Adrenal gland (tissue), 5 donors: ENCODE measurements at regions not wholly inside any gene's neighbourhood (a gene's known extent, or its start where the extent isn't known, plus 50 kb on each side); places are given as distances from the start of the nearest gene placed in this dataset.

Source experiments
- POLR2A ChIP-seq, 2 donors: fragments of 450-650 bp; IDR thresholded peaks; one replicate each; pipeline ENCODE4 v1.6.1; 2017; ENCODE audit warnings: antibody characterized with exemption in 2 of 2, mild to moderate bottlenecking in 2 of 2, moderate library complexity in 1 of 2
- TF ChIP-seq, protein P1 (sequence below), 6 experiments: fragments of 450-650 bp in 4 of 6; fragments of 200-600 bp in 2 of 6; sonication (generic) in 1 of 6; IDR thresholded peaks; 1 replicate in 5 of 6; 2 replicates in 1 of 6; pipeline versions ENCODE4 v1.5.1 to v1.8.0; 2016 to 2021; ENCODE audit warnings: antibody characterized with exemption in 6 of 6, mild to moderate bottlenecking in 2 of 6, moderate library complexity in 1 of 6
- donor health status: DM: no; HTN: no; CAD: no.

DNA sequence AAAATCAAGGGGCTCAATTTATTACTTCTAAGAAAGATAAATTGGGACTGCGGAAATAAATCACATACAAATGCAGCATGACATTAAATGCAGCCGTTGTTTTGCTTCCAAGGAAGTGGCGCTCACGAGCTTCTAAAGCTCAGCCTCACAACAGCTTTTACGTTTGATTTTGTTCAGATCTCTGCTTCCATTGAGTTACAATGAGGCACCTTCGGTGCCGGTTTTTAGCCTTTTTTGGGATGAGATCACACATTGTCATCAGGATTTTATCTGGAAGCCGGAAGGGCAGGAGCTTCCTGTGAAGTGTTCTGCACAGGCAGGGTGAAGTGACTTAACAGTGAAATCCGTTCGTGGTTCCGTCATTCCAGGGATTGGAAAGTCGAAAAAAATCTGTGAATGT lies 209.8 kb downstream of the DCDC2C start:
- TF ChIP-seq, protein P1, sequence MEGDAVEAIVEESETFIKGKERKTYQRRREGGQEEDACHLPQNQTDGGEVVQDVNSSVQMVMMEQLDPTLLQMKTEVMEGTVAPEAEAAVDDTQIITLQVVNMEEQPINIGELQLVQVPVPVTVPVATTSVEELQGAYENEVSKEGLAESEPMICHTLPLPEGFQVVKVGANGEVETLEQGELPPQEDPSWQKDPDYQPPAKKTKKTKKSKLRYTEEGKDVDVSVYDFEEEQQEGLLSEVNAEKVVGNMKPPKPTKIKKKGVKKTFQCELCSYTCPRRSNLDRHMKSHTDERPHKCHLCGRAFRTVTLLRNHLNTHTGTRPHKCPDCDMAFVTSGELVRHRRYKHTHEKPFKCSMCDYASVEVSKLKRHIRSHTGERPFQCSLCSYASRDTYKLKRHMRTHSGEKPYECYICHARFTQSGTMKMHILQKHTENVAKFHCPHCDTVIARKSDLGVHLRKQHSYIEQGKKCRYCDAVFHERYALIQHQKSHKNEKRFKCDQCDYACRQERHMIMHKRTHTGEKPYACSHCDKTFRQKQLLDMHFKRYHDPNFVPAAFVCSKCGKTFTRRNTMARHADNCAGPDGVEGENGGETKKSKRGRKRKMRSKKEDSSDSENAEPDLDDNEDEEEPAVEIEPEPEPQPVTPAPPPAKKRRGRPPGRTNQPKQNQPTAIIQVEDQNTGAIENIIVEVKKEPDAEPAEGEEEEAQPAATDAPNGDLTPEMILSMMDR (IDR thresholded peaks at IDR 0.05) = no peak
- no peak for TF ChIP-seq POLR2A (IDR thresholded peaks at IDR 0.05)
